ENCODE measurements at regions not wholly inside any gene's neighbourhood (a gene's known extent, or its start where the extent isn't known, plus 50 kb on each side); places are given as distances from the start of the nearest gene placed in this dataset.

DNA sequence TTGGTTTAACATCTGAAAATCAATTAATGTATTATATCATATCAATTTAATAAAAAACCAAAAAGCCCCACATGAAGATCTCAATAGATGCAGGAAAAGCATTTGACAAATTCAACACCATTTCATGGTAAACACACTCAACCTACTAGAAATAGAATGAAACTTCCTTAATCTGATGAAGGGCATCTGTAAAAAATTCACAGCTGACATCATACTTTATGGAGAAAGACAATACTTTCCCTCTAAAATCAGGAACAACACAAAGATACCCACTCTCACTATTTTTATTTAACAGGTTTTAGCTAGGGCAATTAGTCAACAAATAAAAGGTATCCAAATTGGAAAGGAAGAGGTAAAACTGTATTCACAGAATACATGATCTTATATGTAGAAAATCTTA, 303.0 kb upstream of the ZEB2 start:
- no peak for DNase-seq (ENCODE audit: low read depth)
- TF ChIP-seq, protein P1, sequence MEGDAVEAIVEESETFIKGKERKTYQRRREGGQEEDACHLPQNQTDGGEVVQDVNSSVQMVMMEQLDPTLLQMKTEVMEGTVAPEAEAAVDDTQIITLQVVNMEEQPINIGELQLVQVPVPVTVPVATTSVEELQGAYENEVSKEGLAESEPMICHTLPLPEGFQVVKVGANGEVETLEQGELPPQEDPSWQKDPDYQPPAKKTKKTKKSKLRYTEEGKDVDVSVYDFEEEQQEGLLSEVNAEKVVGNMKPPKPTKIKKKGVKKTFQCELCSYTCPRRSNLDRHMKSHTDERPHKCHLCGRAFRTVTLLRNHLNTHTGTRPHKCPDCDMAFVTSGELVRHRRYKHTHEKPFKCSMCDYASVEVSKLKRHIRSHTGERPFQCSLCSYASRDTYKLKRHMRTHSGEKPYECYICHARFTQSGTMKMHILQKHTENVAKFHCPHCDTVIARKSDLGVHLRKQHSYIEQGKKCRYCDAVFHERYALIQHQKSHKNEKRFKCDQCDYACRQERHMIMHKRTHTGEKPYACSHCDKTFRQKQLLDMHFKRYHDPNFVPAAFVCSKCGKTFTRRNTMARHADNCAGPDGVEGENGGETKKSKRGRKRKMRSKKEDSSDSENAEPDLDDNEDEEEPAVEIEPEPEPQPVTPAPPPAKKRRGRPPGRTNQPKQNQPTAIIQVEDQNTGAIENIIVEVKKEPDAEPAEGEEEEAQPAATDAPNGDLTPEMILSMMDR (IDR thresholded peaks at IDR 0.05; ENCODE audit: low read depth, low read length, missing control alignments): no peak
- no peak overlapping the region for H3K4me3 ChIP-seq (ENCODE audit: low read depth, low read length)

DNA sequence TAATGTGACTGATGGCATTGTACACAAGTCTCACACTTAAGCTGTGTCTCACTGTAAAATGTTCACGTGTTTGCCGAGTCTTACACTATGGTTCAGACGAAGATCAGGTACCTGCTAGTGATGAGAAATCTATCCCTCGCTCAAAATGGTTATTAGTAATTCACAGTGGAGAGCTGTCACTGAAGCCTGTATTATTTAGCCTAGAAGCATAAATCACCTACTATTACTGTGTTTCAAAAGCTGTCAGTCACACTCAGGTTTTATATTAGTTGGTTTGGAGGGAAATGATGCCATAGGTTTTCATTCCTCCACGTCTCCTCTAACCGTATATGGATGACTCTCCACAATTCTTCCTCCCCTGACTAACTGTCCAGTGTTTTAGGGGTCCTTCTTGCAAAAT, 292.4 kb upstream of the ZEB2 start:
- TF ChIP-seq, protein P1 (IDR thresholded peaks at IDR 0.05; ENCODE audit: low read depth, low read length, missing control alignments): no peak
- no peak for DNase-seq (ENCODE audit: low read depth)
- no peak overlapping the region for H3K4me3 ChIP-seq (ENCODE audit: low read depth, low read length)

DNA sequence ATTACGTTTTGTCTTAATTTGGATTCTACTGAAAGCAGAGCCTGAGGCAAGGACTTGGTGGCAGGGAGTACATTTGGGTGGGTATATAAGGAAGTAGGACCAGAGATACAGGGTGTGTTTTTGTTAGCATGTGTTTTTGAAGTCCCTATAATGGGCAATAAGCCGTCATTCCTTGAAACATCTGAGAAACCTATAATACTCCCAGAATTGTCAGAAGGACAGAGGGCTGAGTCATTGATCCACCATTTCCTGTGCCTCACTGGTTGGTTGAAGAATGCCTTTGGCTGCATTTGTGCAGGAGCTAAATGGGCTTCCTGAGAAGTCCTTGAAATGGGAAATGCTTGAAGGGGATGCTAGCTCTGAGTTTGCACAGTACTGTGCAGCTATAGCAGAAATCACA, 281.8 kb upstream of the ZEB2 start:
- TF ChIP-seq, protein P1 (IDR thresholded peaks at IDR 0.05; ENCODE audit: low read depth, low read length, missing control alignments): no peak
- no peak for DNase-seq (ENCODE audit: low read depth)
- no peak overlapping the region for H3K4me3 ChIP-seq (ENCODE audit: low read depth, low read length)

DNA sequence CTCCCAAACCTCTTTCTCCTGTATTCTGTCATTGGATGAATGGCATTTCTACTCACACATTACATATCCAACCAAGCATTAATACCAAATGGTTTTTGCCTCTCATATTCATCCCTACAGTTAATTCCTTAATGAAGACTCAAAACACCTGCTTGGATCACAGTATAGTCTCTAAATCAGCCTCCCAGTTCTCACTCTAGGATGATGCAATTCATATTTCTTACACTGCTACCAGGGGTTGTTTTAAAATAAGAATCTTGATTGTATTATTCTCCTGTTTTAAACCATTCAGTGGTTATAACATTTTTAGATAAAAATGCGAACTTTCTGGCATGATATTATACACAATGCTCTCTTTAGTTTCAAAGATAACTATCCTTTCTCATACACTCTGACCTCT, 281.4 kb upstream of the ZEB2 start:
- TF ChIP-seq, protein P1 (IDR thresholded peaks at IDR 0.05; ENCODE audit: low read depth, low read length, missing control alignments): no peak
- H3K4me3 ChIP-seq (ENCODE audit: low read depth, low read length): no peak overlapping the region
- no peak for DNase-seq (ENCODE audit: low read depth)

DNA sequence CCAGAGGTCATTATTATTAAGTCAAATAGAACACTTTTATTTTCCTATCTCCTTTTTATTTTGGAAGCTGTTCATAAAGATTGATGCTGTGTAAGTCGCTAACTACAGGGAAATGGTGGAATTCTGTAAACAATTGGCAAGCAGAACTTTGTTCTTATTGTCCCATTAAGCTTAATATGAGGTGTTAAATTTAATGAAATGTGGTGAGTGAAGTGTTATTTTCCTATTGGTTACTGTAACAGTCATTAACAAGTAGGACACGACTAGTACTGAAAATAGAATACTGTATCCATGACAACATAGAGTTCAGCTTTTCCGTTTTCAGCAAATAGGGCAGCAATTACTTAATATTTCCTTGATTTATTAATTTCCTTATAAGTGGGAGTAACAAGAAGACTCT, 279.1 kb upstream of the ZEB2 start:
- no peak for DNase-seq (ENCODE audit: low read depth)
- TF ChIP-seq, protein P1 (IDR thresholded peaks at IDR 0.05; ENCODE audit: low read depth, low read length, missing control alignments): no peak
- no peak overlapping the region for H3K4me3 ChIP-seq (ENCODE audit: low read depth, low read length)

DNA sequence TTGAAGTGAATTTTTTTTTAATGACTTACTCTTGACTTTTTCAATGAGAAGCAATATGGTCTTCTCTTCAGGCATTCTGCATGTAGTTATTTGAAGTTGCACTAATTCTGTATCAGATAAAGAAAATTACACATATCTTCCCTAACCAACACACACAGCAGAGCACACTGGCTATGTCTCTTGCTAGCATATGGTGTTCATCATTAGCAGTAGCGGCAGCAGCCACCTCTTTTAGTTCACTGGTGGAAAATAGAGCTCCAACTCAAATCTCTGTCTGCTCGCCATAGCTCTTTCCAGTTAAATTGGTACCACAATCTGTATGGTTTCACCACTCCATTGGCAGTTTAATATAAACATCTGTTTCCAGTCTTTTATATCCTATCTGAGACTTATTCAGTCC, 278.1 kb upstream of the ZEB2 start:
- H3K4me3 ChIP-seq (ENCODE audit: low read depth, low read length): no peak overlapping the region
- TF ChIP-seq, protein P1 (IDR thresholded peaks at IDR 0.05; ENCODE audit: low read depth, low read length, missing control alignments): no peak
- DNase-seq (ENCODE audit: low read depth): no peak

DNA sequence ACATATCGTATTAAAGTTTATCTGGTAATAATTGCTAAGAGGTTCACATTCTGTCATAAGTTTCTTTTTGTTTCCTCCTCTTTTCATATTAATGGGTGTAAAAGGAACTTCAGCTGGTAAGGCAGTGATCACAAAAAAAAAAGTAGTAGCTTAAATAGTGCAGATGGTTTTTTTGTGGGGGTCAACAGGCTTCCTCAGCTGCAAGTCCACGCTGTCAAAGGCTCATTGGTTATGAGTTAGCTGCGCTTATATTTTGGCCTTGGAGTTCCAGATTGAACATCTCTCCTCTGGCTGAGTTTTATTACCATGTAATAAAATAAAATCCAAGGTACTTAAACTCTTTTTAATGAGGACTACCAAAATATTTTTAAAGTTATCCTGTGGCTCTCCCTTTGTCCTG, 277.0 kb upstream of the ZEB2 start:
- TF ChIP-seq, protein P1 (IDR thresholded peaks at IDR 0.05; ENCODE audit: low read depth, low read length, missing control alignments): no peak
- no peak for DNase-seq (ENCODE audit: low read depth)
- no peak overlapping the region for H3K4me3 ChIP-seq (ENCODE audit: low read depth, low read length)

Measured in GM12864 (cell line).